Heart right ventricle (tissue), 16 donors: ENCODE measurements at regions not wholly inside any gene's neighbourhood (a gene's known extent, or its start where the extent isn't known, plus 50 kb on each side); places are given as distances from the start of the nearest gene placed in this dataset.

Source experiments
- ATAC-seq, 8 donors: fragments of 200-7000 bp; cut with Tn5 transposase; one replicate each; pipeline ENCODE4 v1.9.1; 2020; ENCODE audit warnings: mild to moderate bottlenecking in 8 of 8, moderate library complexity in 8 of 8, moderate number of reproducible peaks in 1 of 8
- DNase-seq, 2 donors: peaks; one replicate each; pipeline ENCODE4 v3.0.0-alpha.2; 2020
- H3K27ac ChIP-seq, 10 donors: fragments of 200-600 bp; sonication (generic) in 2 of 10; one replicate each; pipeline versions ENCODE4 v1.5.0 to v1.8.0; 2020 to 2022; ENCODE audit warnings: mild to moderate bottlenecking in 3 of 10
- H3K27me3 ChIP-seq, 7 donors: fragments of 200-600 bp; one replicate each; pipeline ENCODE4 v1.8.0; 2021 to 2022; ENCODE audit warnings: mild to moderate bottlenecking in 2 of 7
- H3K36me3 ChIP-seq, 9 donors: fragments of 200-600 bp; sonication (generic) in 1 of 9; one replicate each; pipeline versions ENCODE4 v1.5.0 to v1.8.0; 2020 to 2022; ENCODE audit warnings: mild to moderate bottlenecking in 2 of 9
- H3K4me1 ChIP-seq, 9 donors: fragments of 200-600 bp; sonication (generic) in 1 of 9; one replicate each; pipeline versions ENCODE4 v1.5.0 to v1.8.0; 2020 to 2022; ENCODE audit warnings: mild to moderate bottlenecking in 4 of 9
- H3K4me3 ChIP-seq, 10 donors: fragments of 200-600 bp; sonication (generic) in 2 of 10; one replicate each; pipeline versions ENCODE4 v1.5.0 to v1.8.0; 2020 to 2022; ENCODE audit warnings: mild to moderate bottlenecking in 7 of 10, moderate library complexity in 2 of 10
- H3K9me3 ChIP-seq, 11 donors: fragments of 200-600 bp in 10 of 11; sonication (generic) in 2 of 11; one replicate each; pipeline versions ENCODE4 v1.5.0 to v1.8.0; 2013 to 2022; ENCODE audit warnings: mild to moderate bottlenecking in 2 of 11, control low read depth in 1 of 11, moderate library complexity in 1 of 11
- CTCF ChIP-seq, 9 donors: fragments of 200-600 bp; sonication (generic) in 2 of 9; IDR thresholded peaks; one replicate each; pipeline versions ENCODE4 v1.5.0 to v1.8.0; 2021 to 2022; ENCODE audit warnings: antibody characterized with exemption in 9 of 9, mild to moderate bottlenecking in 5 of 9, moderate library complexity in 1 of 9
- WGBS, 2 donors: extraction: QIAGEN DNeasy Blood & Tissue Kit; methylation state at CpG; one replicate each; pipeline ENCODE4 v1.1.7; 2013; ENCODE audit warnings: inconsistent platforms in 1 of 2; 5-methylcytosine and 5-hydroxymethylcytosine counted together
- intact Hi-C, 10 donors: fragments of 100-400 bp; cut with DNase I; formaldehyde crosslinking; loops; one replicate each; pipeline versions ENCODE4 v1.11.1 to v1.14.2; 2022
- donor health status: Arrhythmogenic right ventricular cardiomyopathy.
- donor health status: ischemic (EF 13 %, LVEDD 7.1; RV severe dilation, severe dysfunction).
- donor health status: healthy with polysubstance abuse.
- donor health status: DM: no; HTN: yes; CAD: no.
- donor health status: DM: no; HTN: no; CAD: no.
- donor health status: ischemic (EF 25% LVEDD 6.9; RV normal size, moderate dysfunction).
- donor health status: ischemic (EF 25% LVEDD 5.7; RV mildly dilated, moderate dysfunction).
- donor health status: healthy.
- donor health status: DM: yes; HTN: yes; CAD: no.
- donor health status: Ischemic cardiomyopathy.
- donor health status: ischemic (EF 35%, LVEDD 5.7; RV mildly dilated, moderate dysfunction).
- donor health status: nonischemic (EF 11% LVEDD 7.7; RV severe dilation, severe dysfunction).
- donor health status: DM: yes; HTN: yes; CAD: no.
- donor health status: PGD.
- donor health status: ischemic (EF 29% LVEDD 5.4; RV normal size, mild dysfunction).
- donor health status: nonischemic (EF 23%, LVEDD 6.1; RV moderate dilation, normal function).

- no peak for TF ChIP-seq CTCF (IDR thresholded peaks at IDR 0.05)
- Histone ChIP-seq H3K27ac (no peak overlapping the region), H3K27me3 (no peaks in the 10 kb centered on the region), H3K36me3 (no peaks in the 10 kb centered on the region), H3K4me3 (no peak overlapping the region), H3K9me3 (peaks cover 0 to 12% (median 0%) of the 10 kb centered on the region in 11 donors), H3K4me1 (peaks cover 0 to 7% (median 0%) of the 10 kb centered on the region in 9 donors)
- peak in 1 of 8 donors; percentile 24 for ATAC-seq
- intact Hi-C loops, result no loop called here
- 68 to 69% methylated on average over 3 of the region's 3 CpGs for WGBS, 2 donors
- DNase-seq, result no peak
Observed at GRCh38 chr17:69870751-69871199, 204.2 kb upstream of the KCNJ16 start.

GRCh38 chr17:69871318-69871717, 203.7 kb upstream of the KCNJ16 start:
- ATAC-seq, result no peak
- intact Hi-C loops, result no loop called here
- DNase-seq, result no peak
- TF ChIP-seq CTCF (IDR thresholded peaks at IDR 0.05), result no peak
- H3K27me3 ChIP-seq, result no peaks in the 10 kb centered on the region
- WGBS, 2 donors, result 97 to 99% methylated on average over 3 of the region's 3 CpGs
- H3K4me3 ChIP-seq, result no peak overlapping the region
- H3K36me3 ChIP-seq, result no peaks in the 10 kb centered on the region
- peaks cover 0 to 12% (median 0%) of the 10 kb centered on the region in 11 donors for H3K9me3 ChIP-seq
- peaks cover 0 to 7% (median 0%) of the 10 kb centered on the region in 9 donors for H3K4me1 ChIP-seq
- H3K27ac ChIP-seq, result no peak overlapping the region

GRCh38 chr17:69872675-69873262, 202.3 kb upstream of the KCNJ16 start:
- H3K4me3 ChIP-seq, result no peak overlapping the region
- intact Hi-C loops, result no loop called here
- DNase-seq (no peak), ATAC-seq (no peak)
- H3K4me1 ChIP-seq, result peaks cover 0 to 7% (median 0%) of the 10 kb centered on the region in 9 donors
- peaks cover 0 to 17% (median 3%) of the 10 kb centered on the region in 11 donors for H3K9me3 ChIP-seq
- no peaks in the 10 kb centered on the region for H3K36me3 ChIP-seq
- no peaks in the 10 kb centered on the region for H3K27me3 ChIP-seq
- 95 to 97% methylated on average over 3 of the region's 3 CpGs for WGBS, 2 donors
- no peak for TF ChIP-seq CTCF (IDR thresholded peaks at IDR 0.05)
- H3K27ac ChIP-seq, result no peak overlapping the region

- Histone ChIP-seq H3K36me3 (no peaks in the 10 kb centered on the region), H3K27me3 (no peaks in the 10 kb centered on the region), H3K4me1 (peaks cover 0 to 7% (median 0%) of the 10 kb centered on the region in 9 donors), H3K9me3 (peaks cover 0 to 24% (median 4%) of the 10 kb centered on the region in 11 donors), H3K27ac (no peak overlapping the region), H3K4me3 (no peak overlapping the region)
- DNase-seq (no peak), ATAC-seq (no peak)
- no peak for TF ChIP-seq CTCF (IDR thresholded peaks at IDR 0.05)
- intact Hi-C loops, result no loop called here
Observed at GRCh38 chr17:69874175-69874670, 200.8 kb upstream of the KCNJ16 start.
